Esophagus muscularis mucosa (tissue), 4 donors: ENCODE measurements at regions not wholly inside any gene's neighbourhood (a gene's known extent, or its start where the extent isn't known, plus 50 kb on each side); places are given as distances from the start of the nearest gene placed in this dataset.

ENCODE experiments used
- DNase-seq: peaks from one replicate; pipeline ENCODE4 v3.0.0-alpha.2; 2017; ENCODE audit errors: extremely low spot score
- H3K27ac ChIP-seq, 4 donors: fragments of 200-600 bp; sonication (generic); replicated peaks in 1 of 4; 1 replicate in 3 of 4; 2 replicates in 1 of 4; pipeline ENCODE4 v1.5.1; 2016 to 2019; ENCODE audit warnings: mild to moderate bottlenecking in 1 of 4
- H3K27me3 ChIP-seq, 4 donors: fragments of 200-600 bp; sonication (generic); one replicate each; pipeline versions ENCODE4 v1.5.1 to v1.6.0; 2016 to 2019
- H3K36me3 ChIP-seq, 4 donors: fragments of 200-600 bp; sonication (generic); one replicate each; pipeline ENCODE4 v1.5.1; 2016 to 2019
- H3K4me1 ChIP-seq, 4 donors: fragments of 200-600 bp; sonication (generic); one replicate each; pipeline ENCODE4 v1.5.1; 2016 to 2019
- H3K4me3 ChIP-seq, 4 donors: fragments of 200-600 bp; sonication (generic); 1 replicate in 2 of 4; 2 replicates in 2 of 4; pipeline ENCODE4 v1.5.1; 2016 to 2019; ENCODE audit warnings: mild to moderate bottlenecking in 4 of 4, moderate library complexity in 1 of 4
- H3K9me3 ChIP-seq, 4 donors: fragments of 200-600 bp; sonication (generic); 1 replicate in 3 of 4; 2 replicates in 1 of 4; pipeline ENCODE4 v1.5.1; 2016 to 2019
- EP300 ChIP-seq: sonication (generic); formaldehyde crosslinking; IDR thresholded peaks from one replicate; pipeline ENCODE4 v1.6.1; 2017; ENCODE audit warnings: antibody characterized with exemption
- POLR2A ChIP-seq: fragments of 450-650 bp; IDR thresholded peaks from one replicate; pipeline ENCODE4 v1.6.1; 2017; ENCODE audit warnings: antibody characterized with exemption, moderate library complexity, mild to moderate bottlenecking, low read depth
- POLR2AphosphoS5 ChIP-seq, 2 donors: sonication (generic); formaldehyde crosslinking; IDR thresholded peaks; one replicate each; pipeline ENCODE4 v1.6.1; 2017; ENCODE audit warnings: antibody characterized with exemption in 2 of 2
- WGBS: methylation state at CpG from one replicate; pipeline ENCODE4 v1.1.5; 2018; 5-methylcytosine and 5-hydroxymethylcytosine counted together
- intact Hi-C: fragments of 100-400 bp; cut with DNase I; formaldehyde crosslinking; loops from one replicate; pipeline ENCODE4 v1.15.1; 2023
- TF ChIP-seq, protein P1 (sequence below), 3 experiments: fragments of 200-600 bp in 2 of 3; fragments of 450-650 bp in 1 of 3; sonication (generic) in 2 of 3; IDR thresholded peaks; one replicate each; pipeline ENCODE4 v1.5.1; 2017 to 2019; ENCODE audit warnings: antibody characterized with exemption in 3 of 3, mild to moderate bottlenecking in 2 of 3, moderate library complexity in 1 of 3

DNA sequence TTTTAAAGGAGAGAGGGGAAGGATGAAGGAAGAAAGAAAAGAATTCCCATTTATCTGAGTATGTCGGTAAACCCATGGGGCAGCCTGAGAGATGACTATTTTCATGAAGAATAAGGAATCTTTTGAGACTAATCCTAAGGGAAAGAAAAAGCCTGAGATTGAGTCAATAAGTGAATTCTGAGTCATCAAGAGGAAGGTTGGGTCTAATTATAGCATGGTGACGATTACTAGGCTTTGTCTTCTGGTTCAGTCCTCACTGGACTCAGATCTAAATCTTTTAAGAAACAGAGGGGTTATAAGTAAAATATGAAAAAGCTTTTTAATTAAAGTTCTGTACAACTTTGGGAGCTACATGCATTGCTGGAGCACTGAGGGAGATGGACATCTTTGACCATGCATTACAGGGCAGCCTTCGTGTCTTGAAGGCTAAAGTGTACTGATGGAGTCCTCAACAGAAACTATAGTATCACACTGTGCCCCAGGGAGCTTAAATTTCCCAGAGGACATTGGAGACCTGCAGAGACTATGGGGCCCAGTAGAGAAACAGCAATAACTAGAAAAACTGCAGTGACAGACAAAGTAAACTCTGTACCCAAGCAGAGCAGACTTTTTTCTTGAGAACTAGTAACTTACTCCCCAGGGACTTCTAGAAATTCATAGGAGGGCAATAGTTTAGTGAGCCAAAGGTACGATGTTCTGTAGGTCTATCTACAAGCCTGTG lies 260.9 kb downstream of the RAD51AP2 start:
- Histone ChIP-seq H3K27me3 (no peaks in the 10 kb centered on the region), H3K4me1 (no peaks in the 10 kb centered on the region), H3K4me3 (no peak overlapping the region), H3K9me3 (no peaks in the 10 kb centered on the region), H3K36me3 (no peaks in the 10 kb centered on the region), H3K27ac (no peak overlapping the region)
- TF ChIP-seq, protein P1, sequence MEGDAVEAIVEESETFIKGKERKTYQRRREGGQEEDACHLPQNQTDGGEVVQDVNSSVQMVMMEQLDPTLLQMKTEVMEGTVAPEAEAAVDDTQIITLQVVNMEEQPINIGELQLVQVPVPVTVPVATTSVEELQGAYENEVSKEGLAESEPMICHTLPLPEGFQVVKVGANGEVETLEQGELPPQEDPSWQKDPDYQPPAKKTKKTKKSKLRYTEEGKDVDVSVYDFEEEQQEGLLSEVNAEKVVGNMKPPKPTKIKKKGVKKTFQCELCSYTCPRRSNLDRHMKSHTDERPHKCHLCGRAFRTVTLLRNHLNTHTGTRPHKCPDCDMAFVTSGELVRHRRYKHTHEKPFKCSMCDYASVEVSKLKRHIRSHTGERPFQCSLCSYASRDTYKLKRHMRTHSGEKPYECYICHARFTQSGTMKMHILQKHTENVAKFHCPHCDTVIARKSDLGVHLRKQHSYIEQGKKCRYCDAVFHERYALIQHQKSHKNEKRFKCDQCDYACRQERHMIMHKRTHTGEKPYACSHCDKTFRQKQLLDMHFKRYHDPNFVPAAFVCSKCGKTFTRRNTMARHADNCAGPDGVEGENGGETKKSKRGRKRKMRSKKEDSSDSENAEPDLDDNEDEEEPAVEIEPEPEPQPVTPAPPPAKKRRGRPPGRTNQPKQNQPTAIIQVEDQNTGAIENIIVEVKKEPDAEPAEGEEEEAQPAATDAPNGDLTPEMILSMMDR (IDR thresholded peaks at IDR 0.05): no peak
- intact Hi-C loops: no loop called here
- no peak for DNase-seq
- 79% methylated on average over 4 of the region's 4 CpGs for WGBS

GRCh38 chr2:17255071-17255470 lies 263.2 kb downstream of the RAD51AP2 start:
- no peak overlapping the region for H3K4me3 ChIP-seq
- DNase-seq: no peak
- H3K4me1 ChIP-seq: no peaks in the 10 kb centered on the region
- TF ChIP-seq EP300 (no peak), POLR2A (no peak), POLR2AphosphoS5 (IDR thresholded peaks at IDR 0.05) (no peak)
- TF ChIP-seq, protein P1 (IDR thresholded peaks at IDR 0.05): no peak
- no peaks in the 10 kb centered on the region for H3K27me3 ChIP-seq
- WGBS: 89% methylated on average over 2 of the region's 2 CpGs
- H3K27ac ChIP-seq: no peak overlapping the region
- no peaks in the 10 kb centered on the region for H3K36me3 ChIP-seq
- no peaks in the 10 kb centered on the region for H3K9me3 ChIP-seq
- intact Hi-C loops: no loop called here

- intact Hi-C loops: no loop called here
- DNase-seq: no peak
- no peaks in the 10 kb centered on the region for H3K9me3 ChIP-seq
- TF ChIP-seq POLR2A: no peak
- TF ChIP-seq, protein P1 (IDR thresholded peaks at IDR 0.05): no peak
- no peak for TF ChIP-seq POLR2AphosphoS5 (IDR thresholded peaks at IDR 0.05)
- TF ChIP-seq EP300: no peak
- H3K36me3 ChIP-seq: no peaks in the 10 kb centered on the region
- 86% methylated on average over 2 of the region's 2 CpGs for WGBS
- H3K4me1 ChIP-seq: no peaks in the 10 kb centered on the region
- H3K27ac ChIP-seq: no peak overlapping the region
- no peak overlapping the region for H3K4me3 ChIP-seq
- no peaks in the 10 kb centered on the region for H3K27me3 ChIP-seq
These were observed 263.8 kb downstream of the RAD51AP2 start for GRCh38 chr2:17254421-17254820.

DNA sequence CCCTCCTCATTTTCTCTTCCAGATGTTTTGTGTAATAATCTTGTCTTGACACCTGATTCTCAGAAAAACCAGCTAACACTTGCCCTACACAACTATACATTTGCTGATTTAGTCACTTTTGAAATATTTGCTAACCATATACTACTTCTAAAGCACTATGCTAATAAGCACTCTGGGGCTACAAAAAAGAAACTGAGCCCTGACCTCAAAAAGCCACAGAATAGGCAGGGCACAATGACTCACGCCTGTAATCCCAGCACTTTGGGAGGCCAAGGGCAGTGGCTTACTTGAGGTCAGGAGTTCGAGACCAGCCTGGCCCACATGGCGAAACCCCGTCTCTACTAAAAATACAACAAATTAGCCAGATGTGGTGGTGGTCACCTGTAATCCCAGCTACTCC lies 266.0 kb downstream of the RAD51AP2 start:
- 70% methylated on average over 4 of the region's 4 CpGs for WGBS

More for the DNA sequence above, 266.0 kb downstream of the RAD51AP2 start:
- Histone ChIP-seq H3K27me3 (no peaks in the 10 kb centered on the region), H3K36me3 (no peaks in the 10 kb centered on the region), H3K4me1 (no peaks in the 10 kb centered on the region), H3K9me3 (no peaks in the 10 kb centered on the region), H3K4me3 (no peak overlapping the region), H3K27ac (no peak overlapping the region)
- no peak for DNase-seq
- intact Hi-C loops: no loop called here
- TF ChIP-seq EP300: no peak
- TF ChIP-seq, protein P1 (IDR thresholded peaks at IDR 0.05): no peak
- TF ChIP-seq POLR2A: no peak
- TF ChIP-seq POLR2AphosphoS5 (IDR thresholded peaks at IDR 0.05): no peak
